CD1c-positive myeloid dendritic cell (primary cell): ENCODE measurements at regions not wholly inside any gene's neighbourhood (a gene's known extent, or its start where the extent isn't known, plus 50 kb on each side); places are given as distances from the start of the nearest gene placed in this dataset.

Experiments
- DNase-seq: peaks from one replicate; pipeline ENCODE4 v3.0.0-alpha.2; 2016; ENCODE audit errors: extremely low spot score

DNA sequence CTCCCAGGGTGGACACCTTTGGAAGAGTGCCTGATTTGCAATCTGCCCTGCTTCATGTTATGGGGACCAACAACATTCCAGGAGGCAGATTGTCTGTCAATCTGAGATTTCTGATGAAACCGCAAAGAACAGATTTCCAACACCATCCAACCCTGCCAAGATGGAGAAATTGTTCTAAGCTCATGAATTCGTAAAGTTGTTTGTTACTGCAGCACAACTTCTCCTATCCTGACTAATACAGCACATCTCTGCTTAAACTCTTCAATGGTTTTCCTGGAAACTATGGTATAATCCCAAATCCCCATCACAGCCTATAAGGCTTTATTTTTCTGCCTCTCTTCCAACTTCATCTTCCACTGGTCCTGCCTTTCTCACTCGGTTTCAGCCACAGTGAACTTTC, 210.3 kb upstream of the TSHZ3 start:
- no peak for DNase-seq

DNA sequence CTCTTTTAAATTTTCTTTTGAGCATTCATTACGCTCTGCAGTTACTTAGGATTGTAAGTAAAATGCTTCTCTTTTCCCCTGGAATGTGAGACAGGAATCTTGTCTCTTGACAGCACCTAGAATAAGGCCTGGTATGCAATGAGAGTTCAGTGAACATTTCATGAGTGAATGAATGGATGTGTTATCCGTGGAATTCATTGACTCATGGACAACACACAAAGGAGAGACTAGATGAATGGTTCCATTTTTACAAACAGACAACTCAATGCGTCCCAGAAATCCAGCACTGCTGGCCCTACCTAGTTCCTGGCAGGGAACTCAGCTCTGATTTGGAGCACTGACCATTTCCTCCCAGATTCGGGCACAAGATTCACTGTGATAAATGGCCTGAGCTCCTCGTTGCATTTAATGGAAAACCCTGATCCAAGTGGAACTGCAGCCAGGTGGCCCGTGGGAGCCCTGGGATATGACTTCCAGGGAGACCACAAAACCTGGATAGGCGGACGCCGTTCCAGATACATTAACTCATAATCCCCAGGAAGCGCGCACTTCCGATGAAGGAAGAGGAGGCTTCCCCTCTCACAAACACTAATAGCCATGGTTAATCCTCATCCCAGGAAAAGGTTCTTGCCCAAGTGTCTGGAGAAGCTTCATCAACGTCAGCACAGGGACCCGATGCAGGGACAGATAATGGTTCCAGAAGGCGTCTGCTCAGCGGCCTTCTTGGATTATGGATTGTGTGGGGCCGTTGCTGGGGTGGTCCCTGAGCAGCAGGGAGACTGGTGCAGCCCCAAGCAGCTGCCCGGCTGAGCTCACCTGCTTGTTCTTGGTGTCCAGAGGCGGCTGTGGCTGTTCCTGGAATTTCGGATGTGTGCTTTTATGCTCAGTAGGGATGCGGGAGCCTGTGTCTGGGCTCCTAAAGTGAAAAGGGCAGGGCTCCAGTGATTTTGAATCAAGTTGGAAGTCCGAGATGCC, 211.1 kb upstream of the TSHZ3 start:
- DNase-seq = no peak

DNA sequence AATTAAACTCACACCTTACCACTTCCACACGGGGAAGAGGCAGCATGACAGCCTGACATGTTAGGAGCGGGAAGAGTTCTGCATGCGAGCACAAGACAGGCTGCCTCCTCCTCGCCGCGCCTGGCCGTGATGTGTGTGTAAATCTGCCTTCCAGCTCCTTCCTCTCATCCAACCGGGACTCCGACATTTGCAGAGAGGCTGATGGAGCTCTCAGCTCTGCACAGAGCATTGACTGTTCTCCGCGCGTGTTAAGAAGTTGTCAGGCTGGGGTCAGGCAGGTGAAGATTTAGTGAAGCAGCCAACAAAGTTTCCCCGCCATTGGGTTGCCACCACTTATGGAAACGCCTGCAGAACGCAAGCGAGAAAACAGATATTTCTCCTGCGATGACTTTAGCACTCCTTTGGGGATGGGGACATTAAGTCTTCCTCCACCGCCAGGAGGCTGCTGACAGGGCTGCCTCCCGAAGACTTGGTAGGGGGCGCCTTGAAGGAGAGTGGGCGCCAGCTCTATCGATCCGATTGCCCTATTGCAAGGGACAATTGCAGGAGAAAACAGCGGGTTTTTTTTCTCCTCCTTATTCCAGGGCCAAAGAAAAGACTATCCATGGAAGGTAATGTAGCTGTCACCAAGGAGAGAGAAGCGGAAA, 213.9 kb upstream of the TSHZ3 start:
- DNase-seq = no peak

DNA sequence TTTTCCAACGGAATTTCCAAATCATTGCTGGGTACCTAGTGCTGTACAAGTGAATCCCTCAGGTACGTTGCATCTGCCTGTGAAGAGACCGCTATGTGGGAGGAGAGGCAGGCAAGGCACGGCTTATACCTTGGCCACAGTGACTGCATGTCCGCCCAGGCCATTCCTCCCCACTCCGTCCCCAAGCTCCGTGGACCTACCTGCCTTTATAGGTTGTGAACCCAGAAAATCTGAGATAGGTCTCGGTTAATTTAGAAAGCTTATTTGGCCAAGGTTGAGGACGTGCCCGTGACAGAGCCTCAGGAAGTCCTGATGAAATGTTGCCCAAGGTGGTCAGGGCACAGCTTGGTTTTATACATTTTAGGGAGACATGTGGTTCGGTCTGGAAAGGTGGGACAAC, 218.5 kb upstream of the TSHZ3 start:
- no peak for DNase-seq

DNA sequence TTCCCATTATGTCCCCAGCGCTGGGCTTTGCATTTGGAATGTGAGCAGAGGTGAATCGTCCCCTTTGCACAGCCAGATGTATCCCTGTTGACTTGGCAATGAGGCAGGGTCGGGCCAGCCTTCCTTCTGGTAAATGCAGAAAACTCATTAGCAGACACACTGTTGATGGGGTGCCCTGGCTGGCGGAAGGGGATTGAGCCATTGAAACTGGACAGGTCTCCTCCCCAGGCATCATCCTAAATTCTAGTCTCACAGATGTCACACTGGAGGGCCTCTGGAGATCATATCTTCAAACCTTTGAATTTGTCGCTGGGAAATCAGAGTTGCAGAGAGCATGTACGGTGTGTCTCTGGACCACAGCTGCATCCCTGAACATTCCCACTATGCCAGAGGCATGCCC, 219.5 kb upstream of the TSHZ3 start:
- no peak for DNase-seq

DNA sequence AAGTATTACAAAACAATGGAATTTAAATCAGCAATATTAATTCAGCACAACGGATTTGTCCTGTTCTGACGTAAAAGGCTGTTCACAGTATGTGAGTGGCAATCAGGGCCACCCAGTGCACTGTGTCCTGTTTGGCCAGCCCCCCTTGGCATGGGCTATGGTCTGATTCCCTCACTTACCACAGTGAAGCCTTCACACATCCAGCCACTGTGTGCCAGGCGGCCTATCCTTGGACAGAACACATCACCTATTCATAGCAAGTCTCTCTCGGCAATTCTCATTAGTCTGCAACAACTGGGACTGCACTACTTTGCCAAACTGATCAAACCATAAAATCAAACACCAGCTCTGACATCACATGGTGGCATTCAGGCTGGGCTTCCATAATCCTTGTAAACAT, 221.5 kb upstream of the TSHZ3 start:
- no peak for DNase-seq

DNA sequence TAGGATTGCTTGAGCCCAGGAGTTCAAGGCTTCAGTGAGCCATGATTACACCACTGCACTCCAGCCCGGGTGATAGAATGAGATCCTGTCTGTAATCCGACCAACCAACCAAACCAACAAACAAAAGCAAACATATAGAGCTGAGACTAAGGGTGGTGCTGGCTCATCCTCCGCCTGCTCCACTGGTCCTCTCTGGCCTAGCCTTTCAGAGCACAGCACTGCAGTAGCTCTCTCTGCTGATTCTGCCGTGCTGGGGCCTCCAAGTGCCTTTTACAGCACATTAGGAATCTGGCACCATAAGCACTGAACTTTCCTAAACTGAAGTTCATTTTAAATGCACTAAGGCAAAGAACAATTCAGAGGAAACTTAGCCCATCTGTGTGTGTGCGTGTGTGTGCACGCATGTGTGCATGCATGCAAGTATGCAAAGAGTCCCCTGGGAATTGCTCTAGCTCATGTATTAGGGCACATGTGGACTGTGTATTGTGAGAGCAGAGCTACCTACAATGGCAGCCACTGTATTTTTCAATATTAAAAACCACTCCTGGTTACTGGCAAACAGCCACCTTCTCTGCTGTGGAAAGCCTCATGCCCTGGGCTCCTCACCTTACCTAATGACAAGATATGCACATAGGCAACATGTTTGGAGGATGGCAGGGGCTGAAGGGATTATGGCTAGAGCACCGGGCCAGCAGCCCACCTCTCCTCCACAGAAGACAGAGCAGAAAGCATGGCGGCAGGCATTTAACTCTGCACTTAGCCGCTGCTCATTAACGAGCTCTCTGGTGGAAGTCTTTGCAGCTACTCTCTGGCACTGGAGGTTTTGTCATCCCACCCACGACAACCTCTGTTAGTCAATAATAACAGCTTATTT, 223.1 kb upstream of the TSHZ3 start:
- no peak for DNase-seq

DNA sequence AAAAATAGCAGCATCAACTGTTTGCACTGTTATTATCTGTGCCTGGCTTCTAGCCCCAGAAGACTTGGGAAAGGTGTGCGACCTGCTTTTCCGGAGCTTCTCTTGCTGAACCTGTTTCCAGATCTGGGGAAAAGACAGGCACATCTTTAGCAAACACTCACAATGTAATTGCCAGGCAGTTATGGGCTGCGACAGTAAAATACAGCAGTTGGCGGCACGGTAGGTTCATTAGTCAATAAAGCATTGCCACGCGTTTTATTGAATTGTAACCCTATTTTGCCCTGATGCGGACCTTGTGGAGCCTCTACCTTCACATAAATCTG, 223.7 kb upstream of the TSHZ3 start:
- no peak for DNase-seq

DNA sequence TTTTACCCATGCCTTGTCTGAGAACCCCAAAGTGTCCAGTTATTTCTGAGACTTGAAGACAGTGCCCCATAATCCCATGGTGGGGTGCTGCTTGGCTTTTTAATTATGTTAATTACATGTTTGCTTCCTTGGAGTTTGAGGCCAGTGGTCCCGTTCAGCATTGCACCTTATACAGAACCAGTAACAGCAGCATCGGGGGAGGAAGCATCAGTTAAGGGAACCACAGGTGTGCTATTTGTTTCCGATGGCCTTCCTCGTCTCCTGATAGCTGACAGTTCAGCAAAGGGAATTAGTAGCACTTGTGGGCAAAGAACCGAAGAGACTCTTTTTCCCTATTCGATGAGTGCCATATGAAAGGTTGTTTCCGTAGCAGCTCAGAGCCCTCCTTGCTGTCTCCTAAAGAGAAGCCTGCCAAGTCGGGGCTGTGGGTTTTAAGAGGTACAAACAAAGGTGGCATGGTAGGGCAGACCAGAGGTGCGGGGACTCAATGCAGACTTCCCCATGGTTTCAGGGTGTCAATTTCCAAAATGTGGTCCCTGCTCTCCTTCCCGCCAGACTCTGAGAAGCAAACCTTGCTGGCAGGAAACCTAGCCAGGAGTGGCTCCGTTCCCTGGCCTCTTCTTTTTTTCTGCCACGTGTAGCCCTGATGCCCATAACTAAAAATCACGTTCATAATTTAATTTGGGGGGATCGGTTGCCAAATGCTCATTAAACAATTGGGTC, 225.2 kb upstream of the TSHZ3 start:
- no peak for DNase-seq

DNA sequence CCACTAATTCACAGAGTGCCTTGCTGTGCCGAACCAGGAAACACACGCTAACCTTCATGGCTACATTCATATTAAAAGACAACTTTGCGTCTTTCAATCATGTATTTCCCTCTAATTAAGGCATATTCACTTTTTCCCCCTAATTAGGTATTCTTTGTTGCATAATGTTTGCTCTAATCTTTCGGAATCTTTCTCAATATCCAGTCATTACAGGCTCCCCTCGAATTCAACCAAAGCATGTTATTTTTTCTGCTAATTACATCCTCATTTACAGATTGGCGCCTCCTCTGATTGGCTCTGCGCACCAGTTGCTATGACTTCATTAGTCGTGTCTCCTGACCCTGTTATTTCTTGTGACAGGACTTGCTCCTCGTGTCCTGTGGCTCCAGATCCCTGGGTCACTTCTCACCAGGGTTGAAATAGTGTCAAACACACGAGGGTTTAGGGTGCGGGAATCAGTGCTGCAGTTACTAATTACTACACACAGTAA, 226.7 kb upstream of the TSHZ3 start:
- no peak for DNase-seq

DNA sequence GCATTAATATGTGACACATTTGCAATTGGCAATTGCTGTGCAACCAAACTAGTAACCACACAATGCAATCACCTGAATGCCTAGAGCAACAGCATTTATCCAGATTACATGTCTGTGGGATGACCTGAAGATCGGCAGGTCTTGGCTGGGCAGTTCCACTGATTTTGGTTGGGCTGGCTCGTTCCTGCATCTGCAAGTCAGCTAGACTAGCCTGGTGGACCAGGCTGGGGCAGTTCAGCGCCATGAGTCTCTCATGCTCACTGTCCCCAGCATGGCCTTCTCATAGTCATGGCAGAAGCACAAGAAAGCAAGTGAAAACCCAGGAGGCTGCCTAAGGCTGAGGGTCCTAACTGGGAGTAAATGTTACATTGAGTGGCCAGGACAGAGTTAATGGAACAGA, 229.1 kb upstream of the TSHZ3 start:
- no peak for DNase-seq

DNA sequence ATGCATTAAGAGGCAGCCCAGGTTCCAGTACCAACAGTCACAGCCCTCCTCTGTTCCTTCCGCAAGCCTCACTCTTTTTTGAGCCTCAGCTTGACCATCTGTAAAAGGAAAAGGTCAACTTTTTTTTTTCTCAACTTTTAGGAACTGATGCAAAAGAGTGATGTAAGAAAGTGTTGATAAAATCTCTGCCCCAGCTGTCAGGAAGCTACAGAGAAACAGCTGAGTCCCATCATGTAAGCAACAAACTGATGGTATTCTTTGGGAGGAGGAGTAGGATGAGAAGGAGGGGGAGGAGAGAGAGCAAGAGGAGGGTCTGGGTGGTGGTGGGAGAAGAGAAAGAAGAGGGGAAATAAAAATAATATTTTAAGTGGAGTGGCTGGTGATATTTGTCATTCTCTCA, 233.9 kb upstream of the TSHZ3 start:
- DNase-seq = no peak

DNA sequence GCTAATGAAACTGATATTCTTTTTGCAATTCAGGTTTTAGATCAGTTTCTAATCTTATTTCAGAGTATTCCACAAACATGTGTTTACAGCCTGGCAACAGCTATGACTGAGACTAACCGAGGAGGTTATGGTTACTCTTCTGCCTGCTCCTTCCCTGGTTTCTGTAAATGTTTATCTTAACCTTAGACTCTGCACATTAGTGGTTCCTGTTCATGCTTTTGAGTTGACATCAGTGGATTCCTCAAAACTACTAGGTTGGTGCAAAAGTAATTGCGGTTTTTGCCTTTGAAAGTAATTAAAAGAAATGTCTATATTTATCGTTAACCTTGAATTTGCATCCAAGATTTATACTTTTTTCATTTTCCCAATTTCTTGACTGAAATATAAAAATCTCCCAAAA, 237.0 kb upstream of the TSHZ3 start:
- no peak for DNase-seq

DNA sequence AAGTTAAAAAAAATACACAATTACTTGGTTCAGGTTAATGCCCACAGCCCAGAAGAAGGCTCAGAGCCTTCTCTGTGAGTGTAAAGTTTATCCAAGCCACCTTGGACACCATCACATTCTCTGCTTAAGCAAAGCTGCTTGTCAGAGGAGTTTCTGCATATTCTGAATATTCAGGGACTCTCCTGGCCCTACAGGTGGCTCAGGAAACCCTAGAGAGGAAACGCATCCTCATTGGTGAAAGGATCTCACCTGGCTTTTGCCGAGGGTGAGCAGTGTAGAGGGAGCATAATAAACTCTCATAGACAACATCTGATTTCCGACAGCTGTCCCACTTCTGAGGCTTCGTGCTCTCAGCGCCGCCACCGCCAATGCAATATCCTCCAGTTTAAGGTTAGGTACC, 239.9 kb upstream of the TSHZ3 start:
- no peak for DNase-seq

DNA sequence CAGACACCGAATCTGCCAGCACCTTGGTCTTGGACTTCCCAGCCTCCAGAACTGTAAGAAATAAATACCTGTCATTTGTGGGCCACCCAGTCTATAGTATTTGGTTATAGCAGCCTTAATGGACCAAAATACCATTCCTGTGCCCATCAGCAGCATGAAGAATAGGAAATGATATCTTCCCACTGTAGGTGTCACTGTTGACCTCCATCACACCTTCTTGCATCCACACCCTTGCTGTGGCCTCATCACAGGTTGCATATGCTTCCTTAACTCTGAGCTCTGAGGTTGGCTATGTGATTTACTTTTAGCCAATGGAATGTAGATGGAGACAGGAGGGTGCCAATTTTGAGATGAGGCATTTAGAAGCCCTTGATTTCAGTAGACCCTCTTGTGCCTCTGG, 242.0 kb upstream of the TSHZ3 start:
- DNase-seq = no peak

DNA sequence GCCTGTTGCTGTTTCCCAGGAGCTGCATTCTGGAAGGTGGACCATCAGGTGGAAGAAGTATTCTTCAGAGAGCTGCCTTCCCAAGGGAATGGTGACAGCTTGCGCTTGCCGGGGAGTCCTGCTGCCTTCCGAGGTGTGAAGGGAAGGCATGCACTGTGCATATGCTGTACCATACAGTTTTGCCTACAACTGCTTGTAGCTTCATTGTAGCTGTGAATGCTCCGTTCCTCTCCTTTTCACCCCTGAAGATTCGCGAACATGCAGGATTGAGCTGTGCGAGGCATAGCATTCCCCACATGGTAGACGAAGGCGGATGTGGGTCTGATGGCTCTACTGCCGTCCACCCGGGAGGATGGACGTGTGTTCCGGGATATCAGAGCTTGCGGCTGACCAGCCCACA, 243.2 kb upstream of the TSHZ3 start:
- DNase-seq = no peak

DNA sequence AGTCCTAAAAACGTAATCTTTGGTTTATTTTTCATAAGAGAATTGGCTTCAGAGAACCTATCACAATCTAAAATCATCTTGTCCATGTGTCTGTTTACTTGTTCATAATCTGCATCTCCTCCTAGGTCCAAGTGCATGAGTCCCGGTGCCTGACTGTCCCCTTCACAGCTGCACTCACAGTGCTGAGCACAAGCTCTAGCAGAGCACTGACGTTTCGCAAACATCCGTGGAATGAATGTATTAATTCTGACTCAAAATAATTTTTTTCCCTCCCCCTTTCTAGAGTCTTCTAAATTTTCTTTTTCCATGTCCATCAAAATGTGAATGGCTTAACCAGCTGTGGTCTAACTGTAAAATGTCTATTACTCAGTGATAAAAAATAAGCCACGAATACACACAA, 245.5 kb upstream of the TSHZ3 start:
- no peak for DNase-seq

DNA sequence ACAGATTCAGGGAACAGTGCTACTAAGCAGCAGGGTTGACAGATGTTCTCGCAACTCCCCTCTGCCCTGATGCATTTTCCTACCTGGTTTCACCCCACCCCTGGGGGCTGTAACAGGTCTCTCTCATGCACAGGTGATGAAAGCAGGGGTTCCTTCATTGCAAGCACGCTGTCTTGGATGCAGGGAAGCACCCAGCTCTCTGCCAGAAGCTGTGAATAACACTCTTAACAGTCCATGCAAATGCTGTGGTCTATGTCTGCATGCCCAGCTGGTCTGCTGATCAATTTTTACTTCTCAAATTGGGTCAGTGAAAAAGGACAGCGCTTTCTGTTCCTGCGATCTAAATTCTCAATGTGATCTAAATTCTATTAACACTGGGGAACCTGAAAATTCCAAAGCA, 246.3 kb upstream of the TSHZ3 start:
- no peak for DNase-seq

DNA sequence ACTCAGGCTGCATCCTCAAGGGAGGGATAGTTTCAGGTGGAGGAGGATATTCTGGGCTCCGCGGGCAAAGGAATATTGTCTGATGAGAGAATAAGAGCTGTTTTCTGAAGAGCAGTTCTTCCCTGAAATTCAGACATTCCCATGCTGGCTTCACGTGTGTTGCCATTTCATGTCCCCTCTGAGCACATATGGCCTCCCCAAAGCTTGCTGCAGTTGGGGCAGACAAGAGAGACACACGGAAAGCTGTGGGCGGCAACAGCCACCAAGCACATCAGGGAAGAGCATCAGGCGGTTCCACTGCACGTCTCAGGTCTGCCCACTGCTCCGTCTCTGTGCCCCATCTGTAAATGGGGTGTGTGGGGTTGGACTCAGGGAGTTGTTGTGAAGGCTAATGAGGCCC, 247.5 kb upstream of the TSHZ3 start:
- DNase-seq = no peak

DNA sequence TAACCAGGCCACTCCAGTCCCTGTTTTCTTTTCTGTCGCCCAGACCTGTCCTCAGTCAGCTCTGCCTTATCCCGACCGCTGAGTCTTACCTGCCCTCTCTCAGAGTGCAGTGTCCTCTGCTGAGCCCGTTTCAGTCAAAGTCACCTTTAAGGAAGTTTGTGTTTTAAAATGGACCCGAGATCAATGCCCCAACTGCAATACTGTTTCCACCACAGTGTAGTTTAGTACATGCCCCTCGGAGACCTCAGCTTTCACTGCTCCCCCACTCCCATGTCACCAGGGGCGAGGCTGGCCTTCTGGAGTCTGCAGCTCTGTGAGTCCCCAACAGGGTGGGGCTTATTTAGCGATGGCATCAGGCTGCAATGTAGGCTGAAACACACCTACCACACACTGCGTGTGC, 248.4 kb upstream of the TSHZ3 start:
- DNase-seq = no peak

DNA sequence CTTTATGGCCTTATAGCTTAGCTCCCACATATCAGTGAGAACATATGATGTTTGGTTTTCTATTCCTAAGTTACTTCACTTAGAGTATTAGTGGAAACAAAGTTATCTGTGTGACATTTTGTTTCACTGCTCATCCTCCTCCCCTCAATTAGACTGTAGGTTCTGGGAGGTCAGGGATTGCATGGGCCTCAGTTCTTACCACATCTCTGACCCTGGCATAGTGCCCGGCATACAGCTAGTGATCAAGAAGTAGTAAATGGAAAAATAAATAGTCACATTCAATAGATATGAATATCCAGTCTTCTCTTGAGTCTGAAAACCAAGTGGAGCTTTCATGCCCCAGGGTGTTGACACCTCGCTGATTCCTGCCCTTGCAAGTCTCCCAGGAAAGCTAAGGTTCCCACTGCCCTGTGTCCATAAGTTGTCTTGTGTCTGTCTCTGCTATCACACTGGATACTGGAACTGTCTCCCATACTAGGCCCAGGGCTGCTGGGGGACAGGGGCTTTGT, 249.5 kb upstream of the TSHZ3 start:
- DNase-seq = no peak
